Activated CD8-positive, alpha-beta T cell treated with anti-CD3 and anti-CD28 coated beads for 36 hours (primary cell): ENCODE measurements at regions not wholly inside any gene's neighbourhood (a gene's known extent, or its start where the extent isn't known, plus 50 kb on each side); places are given as distances from the start of the nearest gene placed in this dataset.

ENCODE experiments used
- ATAC-seq: fragments of 200-7000 bp; cut with Tn5 transposase; one replicate; pipeline ENCODE4 v1.10.0; 2021; ENCODE audit warnings: mild to moderate bottlenecking, moderate library complexity
- CTCF ChIA-PET: fragments of 350-600 bp; sonication (Branson Sonifier 250); formaldehyde crosslinking; loops from one replicate; lab custom pipeline; 2021; ENCODE audit warnings: antibody characterized with exemption; lab: Charles Lee
- POLR2A ChIA-PET: fragments of 350-600 bp; sonication (Branson Sonifier 250); formaldehyde crosslinking; loops from one replicate; lab custom pipeline; 2021; ENCODE audit warnings: antibody characterized with exemption; lab: Charles Lee
- DNase-seq: peaks from one replicate; pipeline ENCODE4 v3.0.0-alpha.2; 2020
- H3K27ac Mint-ChIP-seq: one replicate; pipeline ENCODE4 v1.8.0; 2021; ENCODE audit warnings: mild to moderate bottlenecking, mixed read lengths
- H3K27me3 Mint-ChIP-seq: one replicate; pipeline ENCODE4 v1.8.0; 2021; ENCODE audit warnings: mixed read lengths
- H3K36me3 Mint-ChIP-seq: one replicate; pipeline ENCODE4 v1.8.0; 2021; ENCODE audit warnings: low read depth, mixed read lengths
- H3K4me1 Mint-ChIP-seq: one replicate; pipeline ENCODE4 v1.8.0; 2021; ENCODE audit warnings: low read depth, mixed read lengths
- H3K4me3 Mint-ChIP-seq: one replicate; pipeline ENCODE4 v1.8.0; 2021; ENCODE audit warnings: mild to moderate bottlenecking, moderate library complexity, mixed read lengths
- H3K9me3 Mint-ChIP-seq: one replicate; pipeline ENCODE4 v1.8.0; 2021; ENCODE audit warnings: mixed read lengths
- CTCF ChIP-seq: fragments of 200-600 bp; IDR thresholded peaks from one replicate; pipeline ENCODE4 v1.8.0; 2022; ENCODE audit warnings: antibody characterized with exemption, mild to moderate bottlenecking
- intact Hi-C: fragments of 100-400 bp; cut with micrococcal nuclease; formaldehyde crosslinking; loops from one replicate; pipeline ENCODE4 v1.10.0; 2022

- Mint-ChIP-seq H3K9me3 (no peaks in the 10 kb centered on the region), H3K36me3 (no peaks in the 10 kb centered on the region), H3K27me3 (no peaks in the 10 kb centered on the region), H3K4me3 (no peak overlapping the region), H3K27ac (no peak overlapping the region), H3K4me1 (peaks cover 12% of the 10 kb centered on the region)
- CTCF ChIA-PET, result interaction anchor here (0.8 to 1.6 kb wide), 4 partner anchors 49 to 448 kb away, joined by 3 read pairs; no protein-coding TSS in a partner anchor
- DNase-seq (no peak), ATAC-seq (no peak)
- TF ChIP-seq CTCF, result no peak
- intact Hi-C loops, result no loop called here
- POLR2A ChIA-PET, result no interaction called here
These were observed 389.6 kb upstream of the PRKCQ start for GRCh38 chr10:6969659-6970058.

- intact Hi-C loops, result no loop called here
- Mint-ChIP-seq H3K9me3 (no peaks in the 10 kb centered on the region), H3K4me3 (no peak overlapping the region), H3K4me1 (peaks cover 2% of the 10 kb centered on the region), H3K36me3 (no peaks in the 10 kb centered on the region), H3K27ac (no peak overlapping the region), H3K27me3 (no peaks in the 10 kb centered on the region)
- no peak for DNase-seq
- no peak for TF ChIP-seq CTCF
- ChIA-PET CTCF (no interaction called here), POLR2A (no interaction called here)
- no peak for ATAC-seq
These were observed 384.5 kb upstream of the PRKCQ start for GRCh38 chr10:6964543-6964942.

- Mint-ChIP-seq H3K27me3 (no peaks in the 10 kb centered on the region), H3K9me3 (no peaks in the 10 kb centered on the region), H3K36me3 (no peaks in the 10 kb centered on the region), H3K27ac (no peak overlapping the region), H3K4me3 (no peak overlapping the region), H3K4me1 (peaks cover 18% of the 10 kb centered on the region)
- POLR2A ChIA-PET, result no interaction called here
- intact Hi-C loops, result no loop called here
- no peak for TF ChIP-seq CTCF
- ATAC-seq (no peak), DNase-seq (no peak)
- CTCF ChIA-PET, result no interaction called here
These were observed 382.5 kb upstream of the PRKCQ start for GRCh38 chr10:6962576-6962975.

GRCh38 chr10:6958711-6959110 lies 378.6 kb upstream of the PRKCQ start:
- Mint-ChIP-seq H3K27me3 (no peaks in the 10 kb centered on the region), H3K36me3 (no peaks in the 10 kb centered on the region), H3K9me3 (no peaks in the 10 kb centered on the region), H3K27ac (no peak overlapping the region), H3K4me1 (peaks cover 18% of the 10 kb centered on the region), H3K4me3 (no peak overlapping the region)
- CTCF ChIA-PET, result interaction anchor here (0.8 to 1.6 kb wide), 3 partner anchors 9 to 126 kb away, joined by 3 to 6 read pairs (median 3); no protein-coding TSS in a partner anchor
- POLR2A ChIA-PET, result no interaction called here
- DNase-seq (no peak), ATAC-seq (peak; percentile 45)
- no peak for TF ChIP-seq CTCF
- intact Hi-C loops, result no loop called here

- Mint-ChIP-seq H3K9me3 (no peaks in the 10 kb centered on the region), H3K4me1 (peaks cover 18% of the 10 kb centered on the region), H3K4me3 (no peak overlapping the region), H3K27me3 (no peaks in the 10 kb centered on the region), H3K36me3 (no peaks in the 10 kb centered on the region), H3K27ac (peak overlapping the region; percentile 9)
- no peak for TF ChIP-seq CTCF
- POLR2A ChIA-PET, result no interaction called here
- intact Hi-C loops, result no loop called here
- no peak for ATAC-seq
- CTCF ChIA-PET, result interaction anchor here (0.8 to 1.6 kb wide), 3 partner anchors 8 to 126 kb away, joined by 3 to 6 read pairs (median 3); no protein-coding TSS in a partner anchor
- no peak for DNase-seq
These were observed 378.2 kb upstream of the PRKCQ start for GRCh38 chr10:6958254-6958653.
